Bone marrow (tissue), 2 donors: ENCODE measurements at regions not wholly inside any gene's neighbourhood (a gene's known extent, or its start where the extent isn't known, plus 50 kb on each side); places are given as distances from the start of the nearest gene placed in this dataset.
"Not testable (repeated sequence)": the region's sequence is repeated elsewhere in the genome, so short reads cannot be mapped to it uniquely, and the experiment has no call there.

Source experiments
- DNase-seq, 2 donors: peaks; one replicate each; lab custom pipeline; 2025; lab: John Stamatoyannopoulos, UW

DNA sequence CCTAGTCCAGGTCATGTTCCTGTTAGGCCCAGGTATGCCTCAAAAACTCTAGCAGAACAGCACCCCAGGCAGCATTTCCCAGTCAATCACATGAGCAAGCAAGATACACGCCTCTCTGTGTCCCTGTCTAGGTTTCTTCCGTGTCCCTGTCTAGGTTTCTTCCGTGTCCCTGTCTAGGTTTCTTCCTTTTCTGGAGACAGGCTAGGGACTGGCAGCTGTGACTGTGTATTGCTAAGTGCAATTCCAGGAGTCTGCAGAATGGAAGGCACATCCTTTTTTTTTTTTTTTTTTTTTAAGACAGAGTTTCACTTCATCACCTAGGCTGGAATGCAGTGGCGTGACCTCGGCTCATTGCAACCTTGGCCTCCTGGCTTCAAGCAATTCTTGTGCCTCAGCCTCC lies 77.6 kb downstream of the SETD4 start:
- no peak for DNase-seq

DNA sequence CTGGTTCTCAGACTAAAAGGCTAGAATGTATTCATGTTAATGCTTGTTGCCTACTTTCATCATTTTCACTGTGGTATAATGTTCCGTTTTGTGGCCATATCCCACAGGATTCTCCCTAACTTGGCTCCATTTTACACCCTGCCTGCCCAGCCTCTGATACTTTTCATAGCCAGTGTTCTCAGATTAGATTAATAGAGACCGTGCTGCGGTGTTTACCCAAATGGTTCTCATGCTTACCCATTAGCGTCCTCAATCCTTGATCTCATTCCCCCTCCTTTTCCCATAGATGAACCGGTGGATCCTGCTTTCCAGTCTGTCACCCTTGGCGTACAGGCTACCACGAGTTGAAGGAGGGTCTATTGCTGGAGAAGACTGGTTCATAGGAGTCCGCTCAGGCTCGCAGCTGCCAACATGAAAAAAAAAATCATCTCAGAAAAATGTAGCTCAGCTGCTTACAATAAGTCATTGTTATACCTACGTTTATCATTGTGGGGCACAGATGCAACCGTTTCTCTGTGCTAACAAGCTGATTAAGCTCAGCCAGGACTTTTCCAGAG lies 78.7 kb downstream of the SETD4 start:
- DNase-seq = no peak

DNA sequence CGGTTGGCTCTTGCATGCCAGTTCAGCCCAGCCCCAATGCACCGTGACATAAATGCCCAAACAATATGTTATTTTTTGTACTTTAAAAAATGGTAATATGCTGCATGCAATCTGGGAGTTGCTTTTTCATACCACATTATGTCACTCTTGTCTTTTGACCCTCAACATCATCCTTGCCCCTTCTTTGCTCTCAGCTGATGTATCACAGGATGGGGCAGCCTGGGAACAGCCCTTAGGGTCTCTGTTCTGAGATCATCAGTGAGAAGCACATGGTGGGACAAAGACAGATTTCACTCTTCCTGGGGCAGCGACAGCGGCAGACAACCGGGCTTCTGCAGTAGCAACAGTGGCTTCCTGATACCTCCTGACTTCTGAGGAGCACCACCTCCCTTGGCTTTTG lies 79.5 kb downstream of the SETD4 start:
- DNase-seq = no peak

GRCh38 chr21:35977860-35978259 lies 82.5 kb downstream of the SETD4 start:
- not testable (repeated sequence) for DNase-seq

DNA sequence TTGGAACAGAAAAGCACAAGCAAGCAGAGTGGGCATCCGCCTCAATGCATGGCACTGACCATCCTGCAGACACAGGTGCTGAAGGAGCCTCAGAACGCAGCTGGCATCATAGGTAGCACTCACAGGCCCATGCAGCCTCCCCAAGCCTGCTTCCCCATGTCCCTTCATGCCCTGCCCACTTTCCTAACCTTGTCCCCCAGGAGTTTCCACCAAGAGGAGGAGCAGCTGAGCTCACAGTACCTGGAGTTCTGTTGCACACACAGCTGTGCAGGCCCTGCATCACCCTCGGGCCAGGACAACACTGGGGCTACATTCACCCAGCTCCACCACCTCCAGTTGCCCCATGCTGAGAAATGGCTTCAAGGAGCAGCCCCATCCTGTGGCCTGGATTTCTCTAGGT lies 83.4 kb downstream of the SETD4 start:
- no peak for DNase-seq

- DNase-seq = no peak
These were observed 83.8 kb downstream of the SETD4 start for GRCh38 chr21:35976481-35976880.

DNA sequence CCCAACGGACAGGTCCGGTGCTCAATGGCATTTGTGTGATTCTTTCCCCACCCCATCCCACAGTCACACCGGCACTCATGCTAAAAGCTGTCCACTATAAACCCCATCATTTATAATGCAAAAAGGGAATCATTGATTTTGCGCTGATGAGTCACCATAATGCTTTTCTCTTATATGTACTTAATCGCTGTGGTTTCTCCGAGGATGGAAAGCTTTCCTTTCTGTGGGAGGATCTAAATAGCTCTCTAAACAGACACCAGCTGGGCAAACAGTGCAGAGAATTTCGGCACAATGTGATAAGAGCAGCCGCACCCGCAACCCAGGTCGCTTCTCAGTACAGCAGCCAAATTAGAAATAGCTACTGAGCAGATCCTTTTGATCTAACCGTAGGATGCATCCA lies 85.6 kb downstream of the SETD4 start:
- DNase-seq = no peak

DNA sequence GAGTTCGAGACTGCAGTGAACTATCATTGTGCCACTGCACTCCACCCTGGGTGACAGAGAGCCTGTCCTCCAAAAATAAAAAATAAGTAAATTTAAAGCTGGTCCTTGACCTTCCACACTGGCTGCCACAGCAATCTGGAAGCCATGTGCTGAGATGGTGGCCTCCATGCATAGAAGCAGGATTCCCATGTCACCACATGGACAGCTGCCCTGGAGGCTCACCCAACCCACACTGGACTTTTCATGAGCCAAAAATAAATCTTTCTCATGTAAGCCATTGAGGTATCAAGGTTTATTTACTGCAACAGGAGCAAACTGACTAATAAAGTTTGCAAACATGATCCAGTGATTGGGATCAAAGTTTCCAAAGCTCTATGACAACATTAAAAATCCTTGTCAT lies 88.5 kb downstream of the SETD4 start:
- DNase-seq = no peak

DNA sequence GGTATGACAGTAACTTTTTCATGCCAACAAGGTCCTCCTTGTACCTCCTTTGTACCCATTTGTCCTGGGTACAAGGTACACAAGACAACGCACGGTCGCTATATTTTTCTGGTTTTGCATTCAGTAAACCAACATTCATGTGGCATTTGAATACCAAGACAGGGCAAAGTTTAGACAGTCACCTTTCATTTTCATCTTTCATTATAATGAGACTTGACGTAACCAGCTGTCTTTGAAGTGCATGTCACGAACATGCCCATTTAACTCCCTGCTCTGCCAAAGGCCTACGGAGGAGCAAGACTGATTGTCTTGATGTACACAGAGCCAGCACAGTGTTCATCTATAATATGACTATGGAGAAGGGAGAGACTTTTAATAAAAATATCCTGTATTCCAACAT lies 91.0 kb downstream of the SETD4 start:
- DNase-seq = no peak

GRCh38 chr21:35968564-35968963 lies 91.8 kb downstream of the SETD4 start:
- DNase-seq = no peak

GRCh38 chr21:35965699-35966098 lies 94.6 kb downstream of the SETD4 start:
- no peak for DNase-seq

DNA sequence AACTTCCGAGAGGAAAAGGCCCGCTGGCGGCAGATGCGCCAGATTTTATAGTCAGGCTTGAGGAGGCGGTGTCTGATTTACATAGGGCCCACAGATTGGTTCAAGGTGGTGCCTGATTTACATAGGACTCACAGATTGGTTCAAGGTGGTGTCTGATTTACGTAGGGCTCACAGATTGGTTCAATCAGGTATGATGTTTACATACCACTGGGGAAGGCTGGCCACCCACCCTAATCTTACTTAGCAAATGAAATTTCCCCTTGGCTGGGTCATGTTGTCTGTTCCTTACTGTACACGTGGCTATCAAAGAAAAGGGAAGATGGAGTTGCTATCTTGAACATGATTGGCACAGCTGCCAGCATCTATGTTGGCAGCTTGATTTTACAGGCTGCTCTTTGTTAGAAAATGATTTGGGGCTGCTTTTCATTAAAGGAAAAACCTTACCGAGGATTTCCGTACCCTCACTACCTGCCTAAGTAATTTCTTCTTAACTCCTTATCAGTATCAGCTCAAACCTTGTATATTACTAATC lies 96.3 kb downstream of the SETD4 start:
- no peak for DNase-seq

DNA sequence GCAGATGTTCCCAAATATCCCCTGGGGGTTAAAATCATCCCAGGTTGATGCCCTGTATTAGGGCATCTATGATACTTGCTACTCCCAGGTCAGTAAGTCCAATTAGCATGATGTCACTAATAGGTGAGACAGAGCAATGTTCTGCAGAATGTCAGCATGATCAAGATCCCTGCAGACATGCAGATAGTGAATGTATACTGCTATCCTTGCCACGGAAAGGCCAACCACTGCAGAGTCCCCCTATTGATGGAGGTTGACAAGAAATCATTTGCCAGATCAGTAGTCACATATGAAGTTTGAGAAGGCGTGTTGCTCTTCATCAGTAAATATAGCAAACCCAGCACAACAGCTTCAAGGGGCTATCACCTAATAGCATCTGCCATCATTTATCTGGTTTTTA lies 97.4 kb downstream of the SETD4 start:
- DNase-seq = no peak

- DNase-seq = no peak
These were observed 106.3 kb downstream of the SETD4 start for GRCh38 chr21:35954066-35954465.

GRCh38 chr21:35953597-35953996 lies 106.7 kb downstream of the SETD4 start:
- no peak for DNase-seq

GRCh38 chr21:35952651-35953340 lies 107.5 kb downstream of the SETD4 start:
- no peak for DNase-seq

GRCh38 chr21:35948982-35949381 lies 111.3 kb downstream of the SETD4 start:
- DNase-seq = no peak

DNA sequence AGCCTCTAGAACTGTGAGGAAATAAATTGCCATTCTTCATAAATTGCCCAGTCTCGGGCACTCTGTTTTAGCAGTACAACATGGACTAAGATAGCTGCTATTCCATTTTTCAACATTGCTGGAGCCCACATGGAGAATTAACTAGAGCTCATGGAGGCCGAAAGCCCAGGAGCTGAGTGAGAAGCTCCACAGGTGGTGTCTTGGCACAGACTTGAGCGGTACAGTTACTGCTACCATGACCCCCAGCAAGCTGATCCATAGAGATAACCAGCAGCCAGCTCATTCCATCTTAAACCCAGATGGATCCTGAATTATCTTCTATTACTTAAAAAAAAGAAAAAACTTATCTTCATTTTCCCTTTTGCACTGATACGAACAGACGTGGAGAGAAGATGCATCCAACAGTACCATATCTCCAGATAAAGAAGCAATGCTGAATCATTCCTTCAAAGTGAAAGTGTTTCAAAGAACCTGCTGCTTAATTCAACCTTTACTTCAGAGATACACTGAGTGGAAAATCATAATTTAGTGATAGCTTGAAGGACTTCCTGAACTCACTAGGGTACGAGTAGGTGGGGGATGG lies 115.1 kb downstream of the SETD4 start:
- no peak for DNase-seq

DNA sequence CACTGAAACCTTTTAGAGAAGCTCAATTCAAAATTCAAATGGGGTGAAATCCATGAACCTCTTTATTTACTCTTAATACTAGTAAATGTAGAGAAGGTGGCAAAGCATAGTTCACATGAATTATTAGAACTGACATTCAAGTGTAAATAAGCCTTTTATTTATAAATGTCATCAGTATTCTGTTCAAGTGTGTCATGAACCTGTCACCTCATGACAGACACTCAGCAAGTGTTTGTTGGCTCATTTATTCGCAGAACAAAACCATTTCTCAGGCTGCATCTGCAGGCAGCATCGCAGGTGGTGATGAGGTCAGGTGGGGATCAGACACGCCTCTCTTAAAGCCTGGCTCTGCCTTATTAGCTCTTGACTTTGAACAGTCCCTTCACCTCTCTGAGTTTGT lies 116.6 kb downstream of the SETD4 start:
- no peak for DNase-seq

DNA sequence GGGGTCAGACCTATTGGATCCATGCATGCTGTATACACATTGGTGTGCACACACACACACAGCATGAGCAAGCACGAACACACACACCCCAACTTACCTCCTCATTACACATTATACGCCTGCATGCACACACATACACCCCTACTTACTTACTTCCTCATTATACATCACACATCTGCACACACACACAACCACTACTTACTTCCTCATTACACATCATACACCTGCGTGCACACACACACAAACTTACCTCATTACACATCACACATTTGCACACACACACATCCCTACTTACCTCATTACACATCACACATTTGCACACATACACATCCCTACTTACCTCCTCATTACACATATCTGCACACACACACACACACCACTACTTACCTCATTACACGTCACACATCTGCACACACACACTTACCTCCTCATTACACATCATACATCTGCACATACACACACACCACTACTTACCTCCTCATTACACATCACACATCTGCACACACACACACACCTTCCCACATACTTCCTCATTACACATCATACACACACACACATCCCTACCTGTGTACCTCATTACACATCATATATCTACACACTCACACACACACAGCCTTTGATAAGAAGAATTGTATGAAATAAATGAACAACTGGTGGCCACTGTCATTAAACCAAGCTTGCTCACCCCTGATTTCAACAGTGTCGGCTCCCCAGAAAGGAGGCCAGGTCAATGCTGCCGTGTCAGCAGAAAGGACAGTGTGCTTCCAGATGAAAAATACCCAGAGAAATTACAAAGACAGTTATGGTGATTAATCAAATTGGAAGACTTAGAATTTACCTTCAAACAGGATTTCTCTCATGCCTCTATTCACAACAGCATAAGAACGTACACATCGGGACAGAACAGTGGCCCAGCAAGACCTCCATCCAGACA lies 117.8 kb downstream of the SETD4 start:
- DNase-seq = no peak

GRCh38 chr21:35940074-35940927 lies 120.0 kb downstream of the SETD4 start:
- peak in 1 of 2 donors; percentile 82 for DNase-seq
